ENCODE measurements at regions not wholly inside any gene's neighbourhood (a gene's known extent, or its start where the extent isn't known, plus 50 kb on each side); places are given as distances from the start of the nearest gene placed in this dataset.
"Not testable (repeated sequence)": the region's sequence is repeated elsewhere in the genome, so short reads cannot be mapped to it uniquely, and the experiment has no call there.

- no peak for ATAC-seq
- H3K4me3 Mint-ChIP-seq = no peak overlapping the region
- no peaks in the 10 kb centered on the region for H3K36me3 Mint-ChIP-seq
- H3K27ac Mint-ChIP-seq = no peak overlapping the region
- H3K27me3 Mint-ChIP-seq = no peaks in the 10 kb centered on the region
- no peaks in the 10 kb centered on the region for H3K4me1 Mint-ChIP-seq
- H3K9me3 Mint-ChIP-seq = peaks cover 4% of the 10 kb centered on the region
Observed at GRCh38 chr15:96477227-96477626, 146.7 kb downstream of the NR2F2 start.

- H3K4me3 Mint-ChIP-seq, H3K27ac Mint-ChIP-seq, H3K27me3 Mint-ChIP-seq, H3K4me1 Mint-ChIP-seq, H3K9me3 Mint-ChIP-seq, ATAC-seq, H3K36me3 Mint-ChIP-seq: not testable (repeated sequence)
Observed at GRCh38 chr15:96484412-96484811, 153.9 kb downstream of the NR2F2 start.

- Mint-ChIP-seq H3K4me3 (no peak overlapping the region), H3K27me3 (no peaks in the 10 kb centered on the region), H3K27ac (no peak overlapping the region), H3K9me3 (no peaks in the 10 kb centered on the region), H3K4me1 (no peaks in the 10 kb centered on the region), H3K36me3 (no peaks in the 10 kb centered on the region)
- no peak for ATAC-seq
Observed at GRCh38 chr15:96484830-96485229, 154.3 kb downstream of the NR2F2 start.

GRCh38 chr15:96487245-96487644, 156.7 kb downstream of the NR2F2 start:
- Mint-ChIP-seq H3K4me3 (no peak overlapping the region), H3K9me3 (no peaks in the 10 kb centered on the region), H3K36me3 (no peaks in the 10 kb centered on the region), H3K27ac (no peak overlapping the region), H3K27me3 (no peaks in the 10 kb centered on the region), H3K4me1 (no peaks in the 10 kb centered on the region)
- no peak for ATAC-seq

GRCh38 chr15:96491066-96491699, 160.7 kb downstream of the NR2F2 start:
- not testable (repeated sequence) for H3K9me3 Mint-ChIP-seq, H3K4me1 Mint-ChIP-seq, H3K27ac Mint-ChIP-seq, H3K4me3 Mint-ChIP-seq, ATAC-seq, H3K36me3 Mint-ChIP-seq, H3K27me3 Mint-ChIP-seq

- not testable (repeated sequence) for H3K4me1 Mint-ChIP-seq, H3K27ac Mint-ChIP-seq, H3K36me3 Mint-ChIP-seq, ATAC-seq, H3K27me3 Mint-ChIP-seq, H3K4me3 Mint-ChIP-seq, H3K9me3 Mint-ChIP-seq
Observed at GRCh38 chr15:96491700-96492644, 161.5 kb downstream of the NR2F2 start.

GRCh38 chr15:96494505-96494904, 164.0 kb downstream of the NR2F2 start:
- no peak for ATAC-seq
- no peaks in the 10 kb centered on the region for H3K36me3 Mint-ChIP-seq
- no peak overlapping the region for H3K4me3 Mint-ChIP-seq
- no peaks in the 10 kb centered on the region for H3K4me1 Mint-ChIP-seq
- no peaks in the 10 kb centered on the region for H3K27me3 Mint-ChIP-seq
- H3K9me3 Mint-ChIP-seq = peaks cover 2% of the 10 kb centered on the region
- H3K27ac Mint-ChIP-seq = no peak overlapping the region

- H3K9me3 Mint-ChIP-seq = peaks cover 2% of the 10 kb centered on the region
- no peaks in the 10 kb centered on the region for H3K27me3 Mint-ChIP-seq
- H3K27ac Mint-ChIP-seq = no peak overlapping the region
- no peaks in the 10 kb centered on the region for H3K4me1 Mint-ChIP-seq
- H3K36me3 Mint-ChIP-seq = no peaks in the 10 kb centered on the region
- no peak for ATAC-seq
- H3K4me3 Mint-ChIP-seq = no peak overlapping the region
Observed at GRCh38 chr15:96495386-96495785, 164.9 kb downstream of the NR2F2 start.

GRCh38 chr15:96497951-96498350, 167.5 kb downstream of the NR2F2 start:
- Mint-ChIP-seq H3K4me3 (no peak overlapping the region), H3K27me3 (no peaks in the 10 kb centered on the region), H3K4me1 (no peaks in the 10 kb centered on the region), H3K36me3 (no peaks in the 10 kb centered on the region), H3K9me3 (peaks cover 2% of the 10 kb centered on the region), H3K27ac (no peak overlapping the region)
- ATAC-seq = no peak

GRCh38 chr15:96500508-96500907, 170.0 kb downstream of the NR2F2 start:
- Mint-ChIP-seq H3K4me3 (no peak overlapping the region), H3K27me3 (no peaks in the 10 kb centered on the region), H3K4me1 (no peaks in the 10 kb centered on the region), H3K36me3 (no peaks in the 10 kb centered on the region), H3K27ac (no peak overlapping the region), H3K9me3 (peaks cover 7% of the 10 kb centered on the region)
- no peak for ATAC-seq

GRCh38 chr15:96501362-96501761, 170.9 kb downstream of the NR2F2 start:
- no peaks in the 10 kb centered on the region for H3K4me1 Mint-ChIP-seq
- no peak for ATAC-seq

GRCh38 chr15:96502196-96502595, 171.7 kb downstream of the NR2F2 start:
- no peak overlapping the region for H3K27ac Mint-ChIP-seq

More at GRCh38 chr15:96501362-96501761, 170.9 kb downstream of the NR2F2 start:
- Mint-ChIP-seq H3K4me3 (no peak overlapping the region), H3K27me3 (no peaks in the 10 kb centered on the region), H3K9me3 (peaks cover 7% of the 10 kb centered on the region), H3K36me3 (no peaks in the 10 kb centered on the region), H3K27ac (no peak overlapping the region)

GRCh38 chr15:96503276-96503675, 172.8 kb downstream of the NR2F2 start:
- H3K36me3 Mint-ChIP-seq = no peaks in the 10 kb centered on the region
- no peak overlapping the region for H3K27ac Mint-ChIP-seq
- no peaks in the 10 kb centered on the region for H3K4me1 Mint-ChIP-seq
- no peaks in the 10 kb centered on the region for H3K27me3 Mint-ChIP-seq
- H3K4me3 Mint-ChIP-seq = no peak overlapping the region
- no peak for ATAC-seq
- peaks cover 7% of the 10 kb centered on the region for H3K9me3 Mint-ChIP-seq

More at GRCh38 chr15:96502196-96502595, 171.7 kb downstream of the NR2F2 start:
- H3K4me1 Mint-ChIP-seq = no peaks in the 10 kb centered on the region
- ATAC-seq = no peak
- no peak overlapping the region for H3K4me3 Mint-ChIP-seq
- peaks cover 7% of the 10 kb centered on the region for H3K9me3 Mint-ChIP-seq
- H3K27me3 Mint-ChIP-seq = no peaks in the 10 kb centered on the region
- no peaks in the 10 kb centered on the region for H3K36me3 Mint-ChIP-seq

GRCh38 chr15:96504371-96504770, 173.9 kb downstream of the NR2F2 start:
- Mint-ChIP-seq H3K27me3 (no peaks in the 10 kb centered on the region), H3K4me1 (no peaks in the 10 kb centered on the region), H3K27ac (no peak overlapping the region), H3K36me3 (no peaks in the 10 kb centered on the region), H3K4me3 (no peak overlapping the region), H3K9me3 (peaks cover 4% of the 10 kb centered on the region)
- no peak for ATAC-seq

GRCh38 chr15:96505014-96505413, 174.5 kb downstream of the NR2F2 start:
- Mint-ChIP-seq H3K36me3 (no peaks in the 10 kb centered on the region), H3K9me3 (peaks cover 4% of the 10 kb centered on the region), H3K4me3 (no peak overlapping the region), H3K27ac (no peak overlapping the region), H3K4me1 (no peaks in the 10 kb centered on the region), H3K27me3 (no peaks in the 10 kb centered on the region)
- no peak for ATAC-seq

Measured in stimulated activated memory B cell treated with anti-CD40 and anti-IgM and Interleukin-4, amounts not matched to agents 10 μg/mL and 1 μg/mL and 100 μg/mL, for 72 hours (primary cell).